HCT116 (cell line): ENCODE measurements at regions not wholly inside any gene's neighbourhood (a gene's known extent, or its start where the extent isn't known, plus 50 kb on each side); places are given as distances from the start of the nearest gene placed in this dataset.

Source experiments
- CTCF ChIP-seq, 3 experiments: fragments of 200-600 bp in 1 of 3; sonication (generic) in 1 of 3; IDR thresholded peaks in 2 of 3; conservative IDR thresholded peaks in 1 of 3; 2 replicates each; pipeline ENCODE4 v1.5.1; 2012 to 2017; ENCODE audit warnings: low read depth in 2 of 3, low read length in 2 of 3, antibody characterized with exemption in 1 of 3, borderline replicate concordance in 1 of 3, control low read depth in 1 of 3, mild to moderate bottlenecking in 1 of 3, mixed read lengths in 1 of 3, mixed run types in 1 of 3, moderate library complexity in 1 of 3; ENCODE audit not compliant: insufficient read depth in 1 of 3
- EZH2 ChIP-seq: fragments of 200-600 bp; sonication (generic); IDR thresholded peaks from 2 replicates; pipeline ENCODE4 v1.6.1; 2017; ENCODE audit warnings: antibody characterized with exemption, mixed run types
- FOSL1 ChIP-seq: IDR thresholded peaks from 2 replicates; pipeline ENCODE4 v1.6.1; 2012; ENCODE audit warnings: low read depth

DNA sequence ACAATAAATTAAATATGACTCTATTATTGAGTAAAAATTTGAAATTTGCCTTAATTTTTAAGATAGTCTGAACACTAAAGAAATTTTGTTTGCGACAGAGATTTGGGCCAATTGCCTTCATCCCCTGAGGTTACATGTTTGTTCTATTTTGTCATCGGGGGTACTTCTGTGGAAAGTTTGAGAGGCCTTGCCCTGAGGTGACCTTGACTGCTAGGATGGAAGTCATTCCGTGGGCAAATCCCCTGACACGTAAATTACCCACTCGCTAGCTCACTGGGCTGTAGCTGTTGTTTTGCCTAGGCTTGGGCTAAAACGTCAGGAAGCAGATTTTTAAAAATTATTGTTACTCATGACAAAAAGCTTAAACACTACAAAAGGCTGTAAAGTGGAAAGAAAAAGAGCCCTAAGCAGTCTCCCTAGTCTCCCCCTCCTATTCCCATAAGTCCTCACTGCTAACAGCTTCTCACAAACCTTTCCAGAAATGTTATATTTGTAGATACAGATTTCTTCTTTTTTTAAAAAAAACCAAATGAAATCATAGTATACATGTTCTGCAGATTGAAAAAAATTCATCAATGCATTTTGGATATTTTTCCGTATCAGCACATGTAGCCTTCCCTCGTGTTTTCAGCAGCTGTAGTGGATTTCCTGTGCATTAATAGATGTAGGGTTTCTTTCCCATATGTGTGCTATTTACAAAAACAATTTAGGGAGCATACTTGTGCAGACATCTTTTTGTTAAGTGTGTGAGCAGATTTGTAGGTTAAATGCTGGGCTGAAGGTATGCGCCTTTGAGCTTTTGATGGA, 142.7 kb downstream of the MRPS6 start:
- TF ChIP-seq CTCF (IDR thresholded peaks at IDR 0.05 in 2 of 3, conservative IDR thresholded peaks at IDR 0.05 in 1 of 3; ENCODE audit: borderline replicate concordance in 1 of 3, insufficient read depth in 1 of 3, low read depth in 2 of 3, low read length in 2 of 3) (no peak), EZH2 (no peak), FOSL1 (no peak)
